Stimulated activated CD8-positive, alpha-beta memory T cell treated with anti-CD3 and anti-CD28 coated beads, Interleukin-12 subunit alpha, Interleukin-12 subunit beta, amount 100 ng/mL, for 24 hours (primary cell): ENCODE measurements at regions not wholly inside any gene's neighbourhood (a gene's known extent, or its start where the extent isn't known, plus 50 kb on each side); places are given as distances from the start of the nearest gene placed in this dataset.
"Not testable (repeated sequence)": the region's sequence is repeated elsewhere in the genome, so short reads cannot be mapped to it uniquely, and the experiment has no call there.

Experiments used
- DNase-seq: peaks from one replicate; pipeline ENCODE4 v3.0.0-alpha.2; 2020; ENCODE audit errors: extremely low read depth

- no peak for DNase-seq
Measured at GRCh38 chr6:3961581-3962215, 112.5 kb downstream of the FAM50B start.

- DNase-seq = no peak
Measured at GRCh38 chr6:3962291-3963280, 113.4 kb downstream of the FAM50B start.

GRCh38 chr6:3963426-3963825, 114.3 kb downstream of the FAM50B start:
- DNase-seq = no peak

GRCh38 chr6:3965071-3965718, 113.7 kb downstream of the FAM217A start:
- DNase-seq = no peak

GRCh38 chr6:3966426-3966825, 112.5 kb downstream of the FAM217A start:
- DNase-seq = no peak

- no peak for DNase-seq
Measured at GRCh38 chr6:3970097-3970496, 108.8 kb downstream of the FAM217A start.

GRCh38 chr6:3973152-3973551, 105.8 kb downstream of the FAM217A start:
- not testable (repeated sequence) for DNase-seq

- DNase-seq = no peak
Measured at GRCh38 chr6:3977875-3978711, 100.8 kb downstream of the FAM217A start.

GRCh38 chr6:3978966-3979365, 100.0 kb downstream of the FAM217A start:
- not testable (repeated sequence) for DNase-seq

GRCh38 chr6:3981917-3982316, 97.0 kb downstream of the FAM217A start:
- no peak for DNase-seq

- DNase-seq = no peak
Measured at GRCh38 chr6:3983778-3984177, 95.2 kb downstream of the FAM217A start.

- no peak for DNase-seq
Measured at GRCh38 chr6:3984494-3984893, 94.4 kb downstream of the FAM217A start.

GRCh38 chr6:3986241-3986640, 92.7 kb downstream of the FAM217A start:
- DNase-seq = no peak

GRCh38 chr6:3987053-3987452, 91.9 kb downstream of the FAM217A start:
- DNase-seq = no peak

- no peak for DNase-seq
Measured at GRCh38 chr6:3987576-3987975, 91.4 kb downstream of the FAM217A start.

- DNase-seq = peak; percentile 31
Measured at GRCh38 chr6:3990692-3991491, 88.0 kb downstream of the FAM217A start.

GRCh38 chr6:3991941-3992340, 87.0 kb downstream of the FAM217A start:
- no peak for DNase-seq

- no peak for DNase-seq
Measured at GRCh38 chr6:3996349-3996748, 82.6 kb downstream of the FAM217A start.

- no peak for DNase-seq
Measured at GRCh38 chr6:3997177-3997770, 81.7 kb downstream of the FAM217A start.
